ENCODE measurements at regions not wholly inside any gene's neighbourhood (a gene's known extent, or its start where the extent isn't known, plus 50 kb on each side); places are given as distances from the start of the nearest gene placed in this dataset.

DNA sequence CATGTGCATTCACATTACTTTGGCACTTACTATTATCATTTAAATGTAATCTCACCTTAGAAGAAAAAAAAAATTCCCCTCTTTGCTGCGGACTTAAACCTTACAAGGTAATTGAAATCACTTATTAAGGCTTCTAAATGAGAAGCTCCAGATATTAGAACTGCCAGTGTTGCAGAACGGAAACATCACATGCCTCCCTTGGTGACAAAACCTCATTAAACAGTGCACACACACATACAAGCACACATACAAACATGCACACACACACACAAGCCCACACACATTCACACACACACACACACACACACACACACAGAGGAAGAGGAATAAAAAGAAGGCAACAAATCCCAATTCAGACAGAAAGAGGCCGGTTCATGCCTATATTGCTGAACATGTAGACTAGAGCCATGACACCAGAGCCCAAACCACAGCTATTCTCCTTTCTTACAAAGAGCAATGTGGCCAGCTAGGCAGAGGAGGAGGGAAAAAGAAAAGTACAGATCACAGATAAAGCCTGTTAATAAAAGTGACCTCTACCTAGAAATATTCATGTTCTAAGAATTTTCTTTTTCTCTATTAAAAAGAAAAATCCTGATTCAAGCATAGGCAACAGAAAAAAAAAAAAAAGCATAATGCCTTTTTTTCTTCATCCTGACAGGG is 405.2 kb upstream of the FLRT2 start:
- in situ Hi-C loops (cut with MboI; ENCODE audit: low sequenced_read_pairs, unreplicated experiment), result no loop called here
- TF ChIP-seq, protein P1, sequence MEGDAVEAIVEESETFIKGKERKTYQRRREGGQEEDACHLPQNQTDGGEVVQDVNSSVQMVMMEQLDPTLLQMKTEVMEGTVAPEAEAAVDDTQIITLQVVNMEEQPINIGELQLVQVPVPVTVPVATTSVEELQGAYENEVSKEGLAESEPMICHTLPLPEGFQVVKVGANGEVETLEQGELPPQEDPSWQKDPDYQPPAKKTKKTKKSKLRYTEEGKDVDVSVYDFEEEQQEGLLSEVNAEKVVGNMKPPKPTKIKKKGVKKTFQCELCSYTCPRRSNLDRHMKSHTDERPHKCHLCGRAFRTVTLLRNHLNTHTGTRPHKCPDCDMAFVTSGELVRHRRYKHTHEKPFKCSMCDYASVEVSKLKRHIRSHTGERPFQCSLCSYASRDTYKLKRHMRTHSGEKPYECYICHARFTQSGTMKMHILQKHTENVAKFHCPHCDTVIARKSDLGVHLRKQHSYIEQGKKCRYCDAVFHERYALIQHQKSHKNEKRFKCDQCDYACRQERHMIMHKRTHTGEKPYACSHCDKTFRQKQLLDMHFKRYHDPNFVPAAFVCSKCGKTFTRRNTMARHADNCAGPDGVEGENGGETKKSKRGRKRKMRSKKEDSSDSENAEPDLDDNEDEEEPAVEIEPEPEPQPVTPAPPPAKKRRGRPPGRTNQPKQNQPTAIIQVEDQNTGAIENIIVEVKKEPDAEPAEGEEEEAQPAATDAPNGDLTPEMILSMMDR (IDR thresholded peaks at IDR 0.05; ENCODE audit: borderline replicate concordance, control extremely low read depth, extremely low read depth, insufficient read depth, missing control alignments), result no peak
- DNase-seq (ENCODE audit: low spot score), result no peak

DNA sequence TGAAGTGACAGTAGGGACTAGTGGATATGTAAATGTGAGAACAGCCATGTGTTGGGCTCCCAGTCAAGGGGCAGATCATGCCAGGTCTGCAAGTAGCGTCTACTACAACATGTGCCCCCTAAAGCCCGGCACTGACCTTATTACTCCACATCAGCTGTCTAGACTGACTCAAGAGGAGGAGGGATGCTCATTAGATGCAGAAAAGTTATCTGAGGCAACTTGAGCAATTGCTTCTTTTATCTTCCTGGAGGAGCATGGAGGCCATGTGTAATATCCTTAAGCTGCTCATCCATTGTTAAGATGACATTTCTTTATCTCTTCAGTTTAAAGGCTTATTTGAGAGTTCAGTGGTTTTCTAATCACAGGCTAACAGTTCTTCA is 404.7 kb upstream of the FLRT2 start:
- in situ Hi-C loops (cut with MboI; ENCODE audit: low sequenced_read_pairs, unreplicated experiment), result no loop called here
- TF ChIP-seq, protein P1 (IDR thresholded peaks at IDR 0.05; ENCODE audit: borderline replicate concordance, control extremely low read depth, extremely low read depth, insufficient read depth, missing control alignments), result no peak
- DNase-seq (ENCODE audit: low spot score), result no peak

DNA sequence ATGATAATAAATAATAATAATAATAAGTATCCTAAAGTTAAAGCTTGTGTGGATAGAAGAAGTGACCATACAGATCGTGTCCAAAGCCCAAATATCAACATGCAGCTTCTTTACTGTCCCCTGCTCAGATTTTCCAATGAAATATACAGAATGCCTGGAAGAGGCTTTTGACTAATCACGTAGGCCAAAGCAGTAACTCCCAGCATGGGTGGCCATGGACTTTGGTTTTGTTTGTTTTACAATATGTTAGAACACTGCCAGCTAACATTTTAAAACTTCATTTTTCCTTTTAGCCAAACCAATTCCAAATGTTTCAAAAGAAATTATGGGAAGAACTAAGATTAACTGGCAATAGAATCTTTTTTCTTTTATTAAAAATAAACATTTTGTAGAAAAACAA is 400.0 kb upstream of the FLRT2 start:
- in situ Hi-C loops (cut with MboI; ENCODE audit: low sequenced_read_pairs, unreplicated experiment), result no loop called here
- TF ChIP-seq, protein P1 (IDR thresholded peaks at IDR 0.05; ENCODE audit: borderline replicate concordance, control extremely low read depth, extremely low read depth, insufficient read depth, missing control alignments), result no peak
- DNase-seq (ENCODE audit: low spot score), result no peak

DNA sequence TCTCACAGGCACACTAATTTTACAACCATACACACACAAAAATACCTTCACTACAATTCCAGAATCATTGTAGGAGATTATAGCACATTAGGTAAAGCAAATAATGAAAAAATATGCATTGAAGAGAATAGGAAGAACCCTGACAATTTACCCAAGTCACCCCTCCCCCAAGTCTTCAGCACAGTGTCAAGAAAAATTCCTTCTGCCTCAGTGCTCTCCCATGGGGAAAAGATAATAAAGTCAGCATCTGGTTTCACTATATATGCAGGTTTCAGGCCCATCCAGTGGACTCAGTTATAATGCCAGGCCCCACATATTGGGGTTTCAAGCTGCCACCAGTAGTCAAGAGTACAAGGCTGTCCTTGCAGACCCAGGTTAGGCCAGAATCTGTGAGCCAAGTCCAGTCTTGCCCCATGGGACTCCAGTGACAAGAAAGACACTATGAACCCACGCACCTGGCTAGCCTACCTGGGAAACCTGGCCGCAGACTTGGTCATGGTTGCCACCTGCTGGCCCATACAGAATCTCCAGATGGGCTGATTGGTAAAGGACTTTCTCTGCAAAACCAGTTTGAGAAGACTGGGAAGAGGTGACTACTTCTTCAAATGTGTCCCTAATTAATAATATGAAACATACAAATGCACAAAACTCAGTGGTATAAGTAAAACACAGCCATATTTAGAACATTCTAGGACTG is 398.6 kb upstream of the FLRT2 start:
- TF ChIP-seq, protein P1 (IDR thresholded peaks at IDR 0.05; ENCODE audit: borderline replicate concordance, control extremely low read depth, extremely low read depth, insufficient read depth, missing control alignments), result no peak

DNA sequence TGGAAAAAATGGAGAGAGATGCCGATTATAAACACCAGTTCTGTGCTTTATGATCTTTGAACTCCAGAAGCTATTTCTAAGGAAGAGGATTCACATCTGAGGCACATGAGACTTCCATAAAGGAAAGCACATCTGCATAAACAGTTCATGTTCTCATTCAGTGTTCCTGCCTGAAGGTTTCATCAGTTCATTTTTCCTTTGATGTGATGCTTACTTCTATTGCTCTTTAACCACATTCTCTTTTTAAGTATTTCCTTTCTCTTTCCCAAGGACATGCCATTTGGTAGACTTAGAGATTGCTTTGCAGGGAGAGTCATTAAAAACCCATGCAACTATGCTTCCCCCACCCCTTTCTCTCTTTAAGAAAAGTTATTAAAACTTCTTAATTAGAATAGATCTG is 387.0 kb upstream of the FLRT2 start:
- TF ChIP-seq, protein P1 (IDR thresholded peaks at IDR 0.05; ENCODE audit: borderline replicate concordance, control extremely low read depth, extremely low read depth, insufficient read depth, missing control alignments), result no peak
- in situ Hi-C loops (cut with MboI; ENCODE audit: low sequenced_read_pairs, unreplicated experiment), result no loop called here

More for the DNA sequence above, 398.6 kb upstream of the FLRT2 start:
- in situ Hi-C loops (cut with MboI; ENCODE audit: low sequenced_read_pairs, unreplicated experiment), result no loop called here
- no peak for DNase-seq (ENCODE audit: low spot score)

DNA sequence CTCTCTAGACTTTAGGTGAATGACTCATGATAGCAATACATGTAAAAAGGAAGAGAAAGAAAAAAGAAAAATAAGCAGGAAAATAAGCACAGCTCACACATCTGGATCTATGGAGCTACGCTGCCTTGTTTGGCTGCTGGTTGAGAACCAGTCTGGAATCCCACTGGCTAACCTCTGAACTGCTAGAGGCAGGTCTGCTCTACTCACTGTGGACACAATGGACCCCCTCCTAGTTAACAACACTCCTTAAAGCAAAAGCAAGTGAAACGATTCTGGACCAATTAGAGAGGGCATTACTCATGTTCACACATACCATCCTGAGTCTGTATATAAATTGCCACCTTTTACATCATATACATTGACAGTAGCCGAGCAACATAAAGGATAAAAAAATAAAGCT is 383.2 kb upstream of the FLRT2 start:
- TF ChIP-seq, protein P1 (IDR thresholded peaks at IDR 0.05; ENCODE audit: borderline replicate concordance, control extremely low read depth, extremely low read depth, insufficient read depth, missing control alignments), result no peak
- in situ Hi-C loops (cut with MboI; ENCODE audit: low sequenced_read_pairs, unreplicated experiment), result no loop called here
- DNase-seq (ENCODE audit: low spot score), result no peak

More for the DNA sequence above, 387.0 kb upstream of the FLRT2 start:
- no peak for DNase-seq (ENCODE audit: low spot score)

All from GM13976 (cell line).